ENCODE measurements at regions not wholly inside any gene's neighbourhood (a gene's known extent, or its start where the extent isn't known, plus 50 kb on each side); places are given as distances from the start of the nearest gene placed in this dataset.

- DNase-seq (ENCODE audit: low read depth): no peak
These were observed 508.1 kb upstream of the CHAC2 start for GRCh38 chr2:53259395-53260009.

GRCh38 chr2:53257287-53257686 lies 510.3 kb upstream of the CHAC2 start:
- DNase-seq (ENCODE audit: low read depth): no peak

- no peak for DNase-seq (ENCODE audit: low read depth)
These were observed 514.4 kb upstream of the CHAC2 start for GRCh38 chr2:53253244-53253643.

- DNase-seq (ENCODE audit: low read depth): no peak
These were observed 515.5 kb upstream of the CHAC2 start for GRCh38 chr2:53252115-53252514.

- no peak for DNase-seq (ENCODE audit: low read depth)
These were observed 519.5 kb upstream of the CHAC2 start for GRCh38 chr2:53247956-53248735.

- DNase-seq (ENCODE audit: low read depth): no peak
These were observed 524.2 kb upstream of the CHAC2 start for GRCh38 chr2:53243430-53243829.

- DNase-seq (ENCODE audit: low read depth): no peak
These were observed 525.5 kb upstream of the CHAC2 start for GRCh38 chr2:53242090-53242489.

- DNase-seq (ENCODE audit: low read depth): no peak
These were observed 531.6 kb upstream of the CHAC2 start for GRCh38 chr2:53235836-53236582.

- DNase-seq (ENCODE audit: low read depth): no peak
These were observed 533.1 kb upstream of the CHAC2 start for GRCh38 chr2:53234548-53234903.

- DNase-seq (ENCODE audit: low read depth): no peak
These were observed 533.7 kb upstream of the CHAC2 start for GRCh38 chr2:53233759-53234547.

GRCh38 chr2:53231908-53232307 lies 535.7 kb upstream of the CHAC2 start:
- no peak for DNase-seq (ENCODE audit: low read depth)

GRCh38 chr2:53230691-53231090 lies 536.9 kb upstream of the CHAC2 start:
- no peak for DNase-seq (ENCODE audit: low read depth)

- DNase-seq (ENCODE audit: low read depth): no peak
These were observed 540.1 kb upstream of the CHAC2 start for GRCh38 chr2:53227535-53227934.

GRCh38 chr2:53220969-53221368 lies 546.6 kb upstream of the CHAC2 start:
- DNase-seq (ENCODE audit: low read depth): no peak

- no peak for DNase-seq (ENCODE audit: low read depth)
These were observed 550.4 kb upstream of the CHAC2 start for GRCh38 chr2:53217250-53217649.

GRCh38 chr2:53216805-53217204 lies 550.8 kb upstream of the CHAC2 start:
- no peak for DNase-seq (ENCODE audit: low read depth)

- DNase-seq (ENCODE audit: low read depth): no peak
These were observed 555.0 kb upstream of the CHAC2 start for GRCh38 chr2:53212576-53212975.

- no peak for DNase-seq (ENCODE audit: low read depth)
These were observed 556.3 kb upstream of the CHAC2 start for GRCh38 chr2:53211201-53211774.

- DNase-seq (ENCODE audit: low read depth): no peak
These were observed 557.1 kb upstream of the CHAC2 start for GRCh38 chr2:53210538-53210937.

- DNase-seq (ENCODE audit: low read depth): no peak
These were observed 557.7 kb upstream of the CHAC2 start for GRCh38 chr2:53209679-53210458.

- no peak for DNase-seq (ENCODE audit: low read depth)
These were observed 558.8 kb upstream of the CHAC2 start for GRCh38 chr2:53208815-53209214.

Measured in fibroblast of the conjunctiva (primary cell).